A673 (cell line): ENCODE measurements at regions not wholly inside any gene's neighbourhood (a gene's known extent, or its start where the extent isn't known, plus 50 kb on each side); places are given as distances from the start of the nearest gene placed in this dataset.

Experiments
- EZH2 ChIP-seq: fragments of 200-600 bp; sonication (generic); IDR thresholded peaks from 2 replicates; pipeline ENCODE4 v1.6.1; 2017; ENCODE audit warnings: borderline replicate concordance, low read depth, mild to moderate bottlenecking, mixed read lengths, antibody characterized with exemption, low read length; ENCODE audit not compliant: poor library complexity, severe bottlenecking
- TF ChIP-seq, protein P1 (sequence below): fragments of 300-800, 200-600 bp; sonication (generic); conservative IDR thresholded peaks from 2 replicates; pipeline ENCODE4 v1.5.1; 2017; ENCODE audit warnings: low read depth, mild to moderate bottlenecking, antibody characterized with exemption, low read length, moderate library complexity, mixed read lengths

DNA sequence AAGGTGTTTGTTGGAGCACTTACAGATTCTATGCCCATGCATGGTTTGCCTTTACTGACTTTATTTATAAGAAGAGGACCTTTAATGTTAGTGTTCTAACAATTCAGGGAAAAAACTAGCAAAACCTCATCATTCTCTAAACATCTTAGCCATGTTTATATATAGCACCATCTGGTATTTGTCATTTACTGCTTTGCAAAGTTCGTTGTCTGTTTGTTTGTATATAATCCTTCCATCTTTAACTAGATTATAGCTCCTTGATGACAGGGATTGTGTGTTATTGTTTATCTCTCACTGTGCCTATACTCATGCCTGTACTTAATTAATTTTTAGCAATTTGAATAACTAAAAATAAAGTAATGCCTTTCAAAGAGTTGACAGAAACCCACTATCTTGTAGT is 170.6 kb upstream of the PACRGL start:
- TF ChIP-seq EZH2, result no peak
- TF ChIP-seq, protein P1, sequence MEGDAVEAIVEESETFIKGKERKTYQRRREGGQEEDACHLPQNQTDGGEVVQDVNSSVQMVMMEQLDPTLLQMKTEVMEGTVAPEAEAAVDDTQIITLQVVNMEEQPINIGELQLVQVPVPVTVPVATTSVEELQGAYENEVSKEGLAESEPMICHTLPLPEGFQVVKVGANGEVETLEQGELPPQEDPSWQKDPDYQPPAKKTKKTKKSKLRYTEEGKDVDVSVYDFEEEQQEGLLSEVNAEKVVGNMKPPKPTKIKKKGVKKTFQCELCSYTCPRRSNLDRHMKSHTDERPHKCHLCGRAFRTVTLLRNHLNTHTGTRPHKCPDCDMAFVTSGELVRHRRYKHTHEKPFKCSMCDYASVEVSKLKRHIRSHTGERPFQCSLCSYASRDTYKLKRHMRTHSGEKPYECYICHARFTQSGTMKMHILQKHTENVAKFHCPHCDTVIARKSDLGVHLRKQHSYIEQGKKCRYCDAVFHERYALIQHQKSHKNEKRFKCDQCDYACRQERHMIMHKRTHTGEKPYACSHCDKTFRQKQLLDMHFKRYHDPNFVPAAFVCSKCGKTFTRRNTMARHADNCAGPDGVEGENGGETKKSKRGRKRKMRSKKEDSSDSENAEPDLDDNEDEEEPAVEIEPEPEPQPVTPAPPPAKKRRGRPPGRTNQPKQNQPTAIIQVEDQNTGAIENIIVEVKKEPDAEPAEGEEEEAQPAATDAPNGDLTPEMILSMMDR, result no peak
